Stomach (tissue), 8 donors: ENCODE measurements at regions not wholly inside any gene's neighbourhood (a gene's known extent, or its start where the extent isn't known, plus 50 kb on each side); places are given as distances from the start of the nearest gene placed in this dataset.
"Not testable (repeated sequence)": the region's sequence is repeated elsewhere in the genome, so short reads cannot be mapped to it uniquely, and the experiment has no call there.

Source experiments
- DNase-seq, 2 donors: peaks; one replicate each; pipeline versions ENCODE4 v3.0.0 to v3.0.0-alpha.2; 2013 to 2019
- H3K27ac ChIP-seq, 5 donors: fragments of 200-600 bp in 4 of 5; sonication (generic) in 4 of 5; one replicate each; pipeline ENCODE4 v1.5.1; 2013 to 2019; ENCODE audit warnings: mild to moderate bottlenecking in 1 of 5, moderate library complexity in 1 of 5
- H3K27me3 ChIP-seq, 3 donors: fragments of 200-600 bp; sonication (generic); one replicate each; pipeline ENCODE4 v1.5.1; 2017 to 2019; ENCODE audit warnings: mixed run types in 1 of 3
- H3K36me3 ChIP-seq, 4 donors: fragments of 200-600 bp; sonication (generic); 1 replicate in 3 of 4; 2 replicates in 1 of 4; pipeline ENCODE4 v1.5.1; 2016 to 2019
- H3K4me1 ChIP-seq, 4 donors: fragments of 200-600 bp; sonication (generic); one replicate each; pipeline ENCODE4 v1.5.1; 2016 to 2019
- H3K4me3 ChIP-seq, 4 donors: fragments of 200-600 bp; sonication (generic) in 3 of 4; one replicate each; pipeline ENCODE4 v1.5.1; 2016 to 2019; ENCODE audit warnings: mild to moderate bottlenecking in 1 of 4
- H3K9me3 ChIP-seq, 4 donors: fragments of 200-600 bp; sonication (generic); one replicate each; pipeline ENCODE4 v1.5.1; 2016 to 2019
- CTCF ChIP-seq, 7 experiments: fragments of 450-650 bp in 4 of 7; fragments of 200-600 bp in 3 of 7; sonication (generic) in 3 of 7; IDR thresholded peaks; one replicate each; pipeline ENCODE4 v1.5.1; 2016 to 2019; ENCODE audit warnings: antibody characterized with exemption in 7 of 7, control low read depth in 2 of 7, mild to moderate bottlenecking in 1 of 7
- EP300 ChIP-seq: sonication (generic); formaldehyde crosslinking; IDR thresholded peaks from one replicate; pipeline ENCODE4 v1.6.1; 2017; ENCODE audit warnings: antibody characterized with exemption
- POLR2A ChIP-seq, 4 donors: fragments of 450-650 bp; IDR thresholded peaks; one replicate each; pipeline ENCODE4 v1.6.1; 2016; ENCODE audit warnings: antibody characterized with exemption in 4 of 4, control low read depth in 2 of 4, mild to moderate bottlenecking in 1 of 4, moderate library complexity in 1 of 4
- POLR2AphosphoS5 ChIP-seq, 3 donors: sonication (generic); formaldehyde crosslinking; IDR thresholded peaks; one replicate each; pipeline ENCODE4 v1.6.1; 2016; ENCODE audit warnings: antibody characterized with exemption in 3 of 3
- WGBS, 5 donors: extraction: QIAGEN DNeasy Blood & Tissue Kit in 3 of 5; methylation state at CpG; one replicate each; pipeline versions ENCODE4 v1.1.5 to v1.1.7; 2013 to 2018; 5-methylcytosine and 5-hydroxymethylcytosine counted together
- intact Hi-C: fragments of 100-400 bp; cut with DNase I; formaldehyde crosslinking; loops from one replicate; pipeline ENCODE4 v1.15.1; 2023; ENCODE audit warnings: low total_unique reads
- donor health status: healthy with polysubstance abuse.
- donor health status: Bipolar disorder and iron deficiency.
- donor health status: healthy.

- H3K36me3 ChIP-seq: no peaks in the 10 kb centered on the region
- peaks cover 0 to 3% (median 0%) of the 10 kb centered on the region in 4 donors for H3K9me3 ChIP-seq
- DNase-seq: no peak
- intact Hi-C loops: no loop called here
- no peaks in the 10 kb centered on the region for H3K27me3 ChIP-seq
- 60 to 95% (median 86%) methylated on average over 3 of the region's 3 CpGs for WGBS, 5 donors
- no peak overlapping the region for H3K4me3 ChIP-seq
- H3K27ac ChIP-seq: no peak overlapping the region
- H3K4me1 ChIP-seq: no peaks in the 10 kb centered on the region
- TF ChIP-seq POLR2A (IDR thresholded peaks at IDR 0.05) (no peak), POLR2AphosphoS5 (IDR thresholded peaks at IDR 0.05) (no peak), CTCF (IDR thresholded peaks at IDR 0.05) (no peak), EP300 (no peak)
Observed at GRCh38 chr12:19674437-19674836, 235.1 kb downstream of the AEBP2 start.

GRCh38 chr12:19675361-19675760 lies 236.1 kb downstream of the AEBP2 start:
- Histone ChIP-seq H3K27me3 (no peaks in the 10 kb centered on the region), H3K4me3 (no peak overlapping the region), H3K27ac (no peak overlapping the region), H3K36me3 (no peaks in the 10 kb centered on the region), H3K9me3 (peaks cover 0 to 3% (median 1%) of the 10 kb centered on the region in 4 donors), H3K4me1 (no peaks in the 10 kb centered on the region)
- TF ChIP-seq CTCF (IDR thresholded peaks at IDR 0.05) (no peak), POLR2AphosphoS5 (IDR thresholded peaks at IDR 0.05) (no peak), POLR2A (IDR thresholded peaks at IDR 0.05) (no peak), EP300 (no peak)
- WGBS, 5 donors: 80 to 90% (median 87%) methylated on average over 2 of the region's 2 CpGs
- intact Hi-C loops: no loop called here
- DNase-seq: no peak

GRCh38 chr12:19678501-19678900 lies 239.2 kb downstream of the AEBP2 start:
- H3K4me3 ChIP-seq, H3K36me3 ChIP-seq, H3K27ac ChIP-seq, H3K9me3 ChIP-seq, DNase-seq, intact Hi-C loops, H3K27me3 ChIP-seq, H3K4me1 ChIP-seq: not testable (repeated sequence)
- 74 to 85% (median 82%) methylated on average over 3 of the region's 3 CpGs for WGBS, 5 donors

- Histone ChIP-seq H3K9me3 (peaks cover 0 to 3% (median 1%) of the 10 kb centered on the region in 4 donors), H3K27ac (no peak overlapping the region), H3K4me3 (no peak overlapping the region), H3K36me3 (no peaks in the 10 kb centered on the region), H3K4me1 (peaks cover 0 to 7% (median 0%) of the 10 kb centered on the region in 4 donors), H3K27me3 (no peaks in the 10 kb centered on the region)
- no peak for DNase-seq
- TF ChIP-seq CTCF (IDR thresholded peaks at IDR 0.05): no peak
- TF ChIP-seq POLR2AphosphoS5 (IDR thresholded peaks at IDR 0.05): no peak
- TF ChIP-seq EP300: no peak
- no peak for TF ChIP-seq POLR2A (IDR thresholded peaks at IDR 0.05)
- intact Hi-C loops: no loop called here
- 76 to 94% (median 89%) methylated on average over 3 of the region's 3 CpGs for WGBS, 5 donors
Observed at GRCh38 chr12:19681007-19681406, 241.7 kb downstream of the AEBP2 start.

GRCh38 chr12:19683178-19683927 lies 244.1 kb downstream of the AEBP2 start:
- Histone ChIP-seq H3K27ac (peak overlapping the region in 1 of 5 donors; percentile 19), H3K36me3 (no peaks in the 10 kb centered on the region)

More at GRCh38 chr12:19683178-19683927, 244.1 kb downstream of the AEBP2 start:
- intact Hi-C loops: no loop called here
- Histone ChIP-seq H3K4me3 (no peak overlapping the region), H3K27me3 (no peaks in the 10 kb centered on the region), H3K9me3 (peaks cover 0 to 2% (median 0%) of the 10 kb centered on the region in 4 donors), H3K4me1 (peaks cover 0 to 7% (median 0%) of the 10 kb centered on the region in 4 donors)
- no peak for DNase-seq
- WGBS, 5 donors: 66 to 71% (median 70%) methylated on average over 7 of the region's 7 CpGs
- no peak for TF ChIP-seq POLR2A (IDR thresholded peaks at IDR 0.05)
